Mesenchymal stem cell (in vitro differentiated cells and primary cell): ENCODE measurements at regions not wholly inside any gene's neighbourhood (a gene's known extent, or its start where the extent isn't known, plus 50 kb on each side); places are given as distances from the start of the nearest gene placed in this dataset.

Experiments
- DNase-seq: peaks from one replicate; pipeline ENCODE4 v3.0.0-alpha.2; 2013
- H2AFZ ChIP-seq: one replicate; pipeline ENCODE4 v1.6.1; 2013; ENCODE audit warnings: low read depth, mild to moderate bottlenecking, control low read depth, inconsistent platforms, low read length, moderate library complexity
- H2AK5ac ChIP-seq: 2 replicates; pipeline ENCODE4 v1.6.1; 2013; ENCODE audit warnings: low read length, moderate library complexity, mild to moderate bottlenecking, inconsistent platforms; ENCODE audit not compliant: severe bottlenecking
- H2BK120ac ChIP-seq: one replicate; pipeline ENCODE4 v1.6.1; 2013; ENCODE audit warnings: low read depth, mild to moderate bottlenecking, inconsistent platforms, low read length, moderate library complexity
- H2BK12ac ChIP-seq, 2 experiments: one replicate each; pipeline ENCODE4 v1.6.1; 2013; ENCODE audit warnings: inconsistent platforms in 2 of 2, low read length in 2 of 2, mild to moderate bottlenecking in 2 of 2, moderate library complexity in 2 of 2, control low read depth in 1 of 2
- H2BK15ac ChIP-seq: one replicate; pipeline ENCODE4 v1.6.1; 2013; ENCODE audit warnings: mild to moderate bottlenecking, low read depth, inconsistent platforms; ENCODE audit not compliant: poor library complexity, severe bottlenecking
- H2BK5ac ChIP-seq: 2 replicates; pipeline ENCODE4 v1.6.1; 2013; ENCODE audit warnings: low read depth, mild to moderate bottlenecking, low read length, control low read depth, inconsistent platforms; ENCODE audit not compliant: poor library complexity, severe bottlenecking
- H3K14ac ChIP-seq, 2 experiments: one replicate each; pipeline ENCODE4 v1.6.1; 2013; ENCODE audit warnings: inconsistent platforms in 2 of 2, low read length in 2 of 2, control low read depth in 1 of 2, mild to moderate bottlenecking in 1 of 2, moderate library complexity in 1 of 2
- H3K18ac ChIP-seq, 2 experiments: one replicate each; pipeline ENCODE4 v1.6.1; 2013; ENCODE audit warnings: inconsistent platforms in 2 of 2, low read length in 2 of 2, control low read depth in 1 of 2, low read depth in 1 of 2, mild to moderate bottlenecking in 1 of 2
- H3K23ac ChIP-seq, 2 experiments: one replicate each; pipeline ENCODE4 v1.6.1; 2013; ENCODE audit warnings: inconsistent platforms in 2 of 2, low read length in 2 of 2, mild to moderate bottlenecking in 2 of 2, moderate library complexity in 2 of 2, control low read depth in 1 of 2
- H3K27ac ChIP-seq: 2 replicates; pipeline ENCODE4 v1.5.1; 2013; ENCODE audit warnings: mild to moderate bottlenecking, moderate library complexity, low read length, control low read depth, inconsistent platforms; ENCODE audit not compliant: poor library complexity, severe bottlenecking
- H3K27me3 ChIP-seq, 2 experiments: 2 replicates each; pipeline versions ENCODE4 v1.6.1 to v1.7.0; 2013; ENCODE audit warnings: low read length in 2 of 2, mild to moderate bottlenecking in 2 of 2, moderate library complexity in 2 of 2, control low read depth in 1 of 2, inconsistent platforms in 1 of 2; ENCODE audit not compliant: control insufficient read depth in 1 of 2, insufficient read depth in 1 of 2
- H3K36me3 ChIP-seq, 2 experiments: 2 replicates each; pipeline versions ENCODE4 v1.6.1 to v1.7.0; 2013; ENCODE audit warnings: low read length in 2 of 2, control low read depth in 1 of 2, inconsistent platforms in 1 of 2, low read depth in 1 of 2, mild to moderate bottlenecking in 1 of 2; ENCODE audit not compliant: insufficient read depth in 2 of 2, control insufficient read depth in 1 of 2
- H3K4ac ChIP-seq, 2 experiments: one replicate each; pipeline ENCODE4 v1.6.1; 2013; ENCODE audit warnings: inconsistent platforms in 2 of 2, low read length in 2 of 2, mild to moderate bottlenecking in 2 of 2, moderate library complexity in 2 of 2, control low read depth in 1 of 2, low read depth in 1 of 2
- H3K4me1 ChIP-seq: 2 replicates; pipeline ENCODE4 v1.6.1; 2013; ENCODE audit warnings: low read depth, low read length, control low read depth; ENCODE audit not compliant: control insufficient read depth, insufficient read depth
- H3K4me2 ChIP-seq: 2 replicates; pipeline ENCODE4 v1.6.1; 2013; ENCODE audit warnings: low read length, mild to moderate bottlenecking, inconsistent platforms; ENCODE audit not compliant: poor library complexity, severe bottlenecking
- H3K4me3 ChIP-seq, 2 experiments: 2 replicates each; pipeline versions ENCODE4 v1.5.1 to v1.7.0; 2013; ENCODE audit warnings: low read length in 2 of 2, mild to moderate bottlenecking in 2 of 2, control low read depth in 1 of 2, low read depth in 1 of 2; ENCODE audit not compliant: insufficient read depth in 1 of 2
- H3K79me1 ChIP-seq: replicated peaks from 2 replicates; pipeline ENCODE4 v1.6.1; 2013; ENCODE audit warnings: mild to moderate bottlenecking, control low read depth, low read length, inconsistent platforms; ENCODE audit not compliant: poor library complexity, severe bottlenecking
- H3K9ac ChIP-seq: 2 replicates; pipeline ENCODE4 v1.7.0; 2013; ENCODE audit warnings: mild to moderate bottlenecking, low read length, moderate library complexity
- H3K9me3 ChIP-seq: 2 replicates; pipeline ENCODE4 v1.7.0; 2013; ENCODE audit warnings: mild to moderate bottlenecking, low read length; ENCODE audit not compliant: control insufficient read depth
- H4K8ac ChIP-seq: one replicate; pipeline ENCODE4 v1.6.1; 2013; ENCODE audit warnings: inconsistent platforms, mild to moderate bottlenecking, low read length, moderate library complexity
- H4K91ac ChIP-seq: one replicate; pipeline ENCODE4 v1.6.1; 2013; ENCODE audit warnings: mild to moderate bottlenecking, low read length, inconsistent platforms
- WGBS: methylation state at CpG from one replicate; pipeline ENCODE4 v1.1.7; 2013; ENCODE audit warnings: mixed read lengths; 5-methylcytosine and 5-hydroxymethylcytosine counted together

GRCh38 chr3:166351461-166351860 is 514.2 kb upstream of the BCHE start:
- Histone ChIP-seq H3K18ac (no peak overlapping the region), H3K27ac (no peak overlapping the region), H2BK5ac (no peak overlapping the region), H3K27me3 (no peaks in the 10 kb centered on the region), H3K23ac (no peak overlapping the region), H3K9ac (no peak overlapping the region), H3K14ac (no peak overlapping the region), H3K36me3 (no peaks in the 10 kb centered on the region), H2BK120ac (no peak overlapping the region), H2AK5ac (no peak overlapping the region), H2AFZ (no peak overlapping the region), H2BK15ac (no peak overlapping the region), H4K91ac (no peak overlapping the region), H2BK12ac (no peak overlapping the region), H3K4ac (no peak overlapping the region), H3K4me3 (no peak overlapping the region), H3K79me1 (no peaks in the 10 kb centered on the region), H3K9me3 (peaks cover 31% of the 10 kb centered on the region), H4K8ac (no peak overlapping the region), H3K4me2 (no peak overlapping the region), H3K4me1 (no peaks in the 10 kb centered on the region)
- no peak for DNase-seq
- WGBS: 57% methylated on average over 1 of the region's 1 CpG

GRCh38 chr3:166340604-166341266 is 503.5 kb upstream of the BCHE start:
- Histone ChIP-seq H3K23ac (no peak overlapping the region), H3K18ac (no peak overlapping the region), H3K4ac (no peak overlapping the region), H4K8ac (no peak overlapping the region), H2BK15ac (no peak overlapping the region), H2BK120ac (no peak overlapping the region), H2AK5ac (no peak overlapping the region), H4K91ac (no peak overlapping the region), H3K27me3 (no peaks in the 10 kb centered on the region), H3K4me1 (no peaks in the 10 kb centered on the region), H2BK12ac (no peak overlapping the region), H3K9me3 (peaks cover 9% of the 10 kb centered on the region), H3K14ac (no peak overlapping the region), H3K79me1 (no peaks in the 10 kb centered on the region), H2AFZ (no peak overlapping the region), H3K27ac (no peak overlapping the region), H2BK5ac (no peak overlapping the region), H3K9ac (no peak overlapping the region), H3K36me3 (no peaks in the 10 kb centered on the region), H3K4me2 (no peak overlapping the region), H3K4me3 (no peak overlapping the region)
- no peak for DNase-seq

- no peak overlapping the region for H3K4ac ChIP-seq
- H3K27me3 ChIP-seq: no peaks in the 10 kb centered on the region
- H3K23ac ChIP-seq: no peak overlapping the region
- no peak overlapping the region for H3K4me3 ChIP-seq
- H2BK12ac ChIP-seq: no peak overlapping the region
- no peak overlapping the region for H4K8ac ChIP-seq
- no peak overlapping the region for H2BK5ac ChIP-seq
- no peak for DNase-seq
- WGBS: 91% methylated on average over 4 of the region's 5 CpGs
- H3K27ac ChIP-seq: no peak overlapping the region
- no peaks in the 10 kb centered on the region for H3K36me3 ChIP-seq
- no peak overlapping the region for H3K4me2 ChIP-seq
- no peaks in the 10 kb centered on the region for H3K9me3 ChIP-seq
- H3K4me1 ChIP-seq: no peaks in the 10 kb centered on the region
- no peak overlapping the region for H2BK15ac ChIP-seq
- H2AFZ ChIP-seq: no peak overlapping the region
- H4K91ac ChIP-seq: no peak overlapping the region
- H3K18ac ChIP-seq: no peak overlapping the region
- no peak overlapping the region for H2BK120ac ChIP-seq
- no peak overlapping the region for H3K9ac ChIP-seq
- no peak overlapping the region for H2AK5ac ChIP-seq
- H3K79me1 ChIP-seq: no peaks in the 10 kb centered on the region
- no peak overlapping the region for H3K14ac ChIP-seq
These were observed 487.2 kb upstream of the BCHE start for GRCh38 chr3:166324401-166324800.

DNA sequence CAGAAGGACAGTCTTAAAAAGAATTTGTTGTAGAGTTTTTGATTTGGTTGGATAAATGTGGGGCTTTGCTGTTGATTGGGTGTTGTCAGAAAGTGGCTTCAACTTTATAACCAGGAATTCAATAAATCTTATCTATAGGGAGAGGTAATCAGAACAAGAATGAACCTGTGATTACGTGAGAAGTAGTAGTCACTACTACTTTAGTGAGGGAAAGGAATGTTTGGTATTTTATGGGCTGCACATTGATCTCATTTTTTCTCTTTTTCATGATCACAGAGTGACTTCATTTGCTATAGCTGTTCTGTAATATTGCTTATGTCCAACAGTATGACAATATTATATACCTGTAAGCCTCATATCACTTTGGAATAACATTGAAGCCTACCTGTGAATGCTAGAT is 485.2 kb upstream of the BCHE start:
- no peak overlapping the region for H3K23ac ChIP-seq
- no peak overlapping the region for H2BK12ac ChIP-seq
- no peaks in the 10 kb centered on the region for H3K79me1 ChIP-seq
- H3K4ac ChIP-seq: no peak overlapping the region
- H3K18ac ChIP-seq: no peak overlapping the region
- no peak overlapping the region for H4K8ac ChIP-seq
- H3K14ac ChIP-seq: no peak overlapping the region
- no peak overlapping the region for H2AK5ac ChIP-seq
- H3K4me1 ChIP-seq: no peaks in the 10 kb centered on the region
- 80% methylated on average over 1 of the region's 1 CpG for WGBS
- no peak overlapping the region for H2AFZ ChIP-seq
- no peak overlapping the region for H3K27ac ChIP-seq
- no peak overlapping the region for H2BK15ac ChIP-seq
- no peaks in the 10 kb centered on the region for H3K27me3 ChIP-seq
- no peak overlapping the region for H3K4me3 ChIP-seq
- no peak overlapping the region for H3K4me2 ChIP-seq
- H2BK120ac ChIP-seq: no peak overlapping the region
- DNase-seq: no peak
- H2BK5ac ChIP-seq: no peak overlapping the region
- H4K91ac ChIP-seq: no peak overlapping the region
- no peak overlapping the region for H3K9ac ChIP-seq
- no peaks in the 10 kb centered on the region for H3K9me3 ChIP-seq
- H3K36me3 ChIP-seq: no peaks in the 10 kb centered on the region
